Eye (tissue), 1 donor: ENCODE measurements at regions not wholly inside any gene's neighbourhood (a gene's known extent, or its start where the extent isn't known, plus 50 kb on each side); places are given as distances from the start of the nearest gene placed in this dataset.

ENCODE experiments used
- DNase-seq: peaks from one replicate; pipeline ENCODE4 v3.0.0-alpha.2; 2015

DNA sequence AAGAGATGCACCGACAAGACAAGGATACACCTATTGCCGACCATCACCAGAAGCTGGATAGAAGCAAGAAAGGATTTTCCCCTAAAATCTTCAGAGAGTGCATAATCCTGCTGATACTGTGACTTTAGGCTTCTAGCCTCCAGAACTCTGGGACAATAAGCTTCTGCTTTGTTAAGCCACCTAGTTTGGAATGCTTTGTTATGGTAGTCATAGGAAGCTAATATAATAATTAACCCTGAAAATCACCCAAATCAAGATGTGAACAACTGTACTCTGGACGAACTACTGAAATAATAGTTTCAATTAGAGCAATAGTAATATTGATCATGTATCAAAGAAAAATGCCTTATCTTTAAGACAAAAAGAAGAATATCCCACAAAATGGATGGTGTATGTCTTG lies 524.6 kb downstream of the EFNB2 start:
- no peak for DNase-seq

DNA sequence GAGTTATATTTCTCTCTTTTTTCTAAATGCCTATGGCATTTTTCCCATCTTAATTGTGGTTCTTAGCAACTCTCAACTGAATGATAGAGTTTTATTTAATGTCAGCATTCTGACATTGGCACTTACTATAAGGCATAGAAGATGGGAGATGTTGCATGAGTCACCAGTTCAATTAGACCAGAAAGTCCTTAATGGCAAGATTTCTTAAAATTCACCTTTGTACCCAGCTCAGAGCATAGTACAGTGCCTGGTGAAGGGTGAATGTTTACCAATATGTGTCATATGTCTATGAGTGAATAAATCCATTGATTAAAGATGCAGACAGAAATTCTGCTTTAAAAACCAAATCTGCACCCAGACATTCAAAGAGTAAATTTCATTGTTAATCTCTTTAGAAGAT lies 526.9 kb downstream of the EFNB2 start:
- DNase-seq: no peak

DNA sequence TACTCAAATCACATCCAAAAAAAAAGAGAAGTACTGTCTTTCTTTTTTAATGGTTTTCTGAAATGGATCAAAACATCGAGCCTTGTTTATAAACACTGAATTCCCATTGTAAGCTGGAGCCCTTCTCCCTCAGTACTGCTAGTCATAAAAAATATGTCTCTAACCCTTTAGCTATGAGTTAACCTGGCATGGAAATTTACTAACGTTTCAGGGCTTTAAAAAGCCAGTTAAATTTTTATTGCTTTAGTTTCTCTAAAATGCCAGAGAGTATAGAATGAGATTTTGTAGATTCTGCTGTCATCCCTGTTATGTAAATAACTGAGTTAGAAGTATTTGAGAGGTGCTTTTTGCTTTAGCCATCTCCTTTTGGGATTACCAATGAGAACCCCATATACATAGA lies 528.3 kb downstream of the EFNB2 start:
- no peak for DNase-seq

GRCh38 chr13:106003651-106004050 lies 531.8 kb downstream of the EFNB2 start:
- no peak for DNase-seq

DNA sequence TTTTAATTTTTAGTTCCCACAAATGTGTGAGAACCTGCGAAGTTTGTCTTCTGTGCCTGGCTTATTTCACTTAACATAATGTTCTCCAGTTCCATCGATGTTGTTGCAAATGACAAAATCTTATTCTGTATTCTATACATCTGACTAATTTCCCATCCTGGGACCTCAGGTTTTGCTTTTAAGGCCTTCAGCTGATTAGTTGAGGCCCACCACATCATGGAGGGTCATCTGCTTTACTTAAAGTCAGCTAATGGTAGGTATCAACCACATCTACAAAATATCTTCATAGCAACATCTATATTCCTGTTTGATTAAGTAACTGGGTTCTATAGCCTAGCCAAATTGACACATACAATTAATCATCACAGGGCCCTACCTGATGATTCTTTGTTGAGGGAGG lies 534.0 kb downstream of the EFNB2 start:
- DNase-seq: no peak

DNA sequence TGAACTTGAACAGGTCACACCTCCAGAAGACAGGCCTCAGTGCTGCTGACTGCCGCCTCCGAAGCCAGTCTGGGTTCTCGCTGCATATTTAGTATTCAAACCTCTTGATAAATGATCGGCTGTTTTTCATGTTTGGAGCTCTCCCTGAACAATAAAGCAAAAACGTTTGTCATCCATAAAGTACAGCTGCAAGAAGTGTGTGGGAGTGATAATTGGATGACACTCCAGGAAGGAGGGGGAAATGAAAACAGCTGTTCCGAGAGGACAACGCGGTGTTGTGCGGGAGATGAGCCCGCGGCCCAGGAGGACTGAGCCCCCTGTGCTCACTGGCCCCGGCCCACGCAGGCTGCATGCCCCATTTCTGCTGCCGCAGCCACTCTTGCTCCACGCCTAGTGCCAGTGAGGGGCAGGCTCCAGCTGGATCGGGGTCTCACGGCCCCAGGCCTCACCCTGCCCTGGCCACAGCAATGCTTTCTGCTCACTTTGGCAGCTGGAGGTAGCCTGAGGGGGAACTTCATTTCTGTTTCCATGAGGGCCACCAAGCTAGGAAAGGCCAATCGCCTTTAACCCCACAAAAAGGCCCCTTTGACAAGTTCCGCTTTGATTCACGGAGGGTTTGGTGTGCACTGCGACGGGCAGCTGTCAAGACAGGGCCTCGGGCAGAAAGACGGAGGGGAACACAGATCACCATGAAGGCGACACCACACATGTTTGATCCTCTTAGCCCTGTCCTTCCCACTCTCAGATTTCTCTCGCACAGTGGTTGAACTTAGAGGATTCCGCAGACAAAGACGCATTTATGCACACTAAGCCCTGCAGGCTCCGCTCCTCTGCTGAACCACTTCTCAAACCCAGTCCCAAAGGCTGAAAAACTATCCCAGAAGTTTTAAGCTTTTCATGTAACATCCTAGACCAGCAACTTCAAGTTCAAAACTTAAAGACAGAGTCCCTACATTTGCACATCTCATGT lies 537.6 kb downstream of the EFNB2 start:
- peak; percentile 35 for DNase-seq

- DNase-seq: no peak
Measured at GRCh38 chr13:105996391-105997025, 539.0 kb downstream of the EFNB2 start.

- DNase-seq: no peak
Measured at GRCh38 chr13:105994340-105994739, 541.1 kb downstream of the EFNB2 start.

- no peak for DNase-seq
Measured at GRCh38 chr13:105991622-105992277, 543.7 kb downstream of the EFNB2 start.

DNA sequence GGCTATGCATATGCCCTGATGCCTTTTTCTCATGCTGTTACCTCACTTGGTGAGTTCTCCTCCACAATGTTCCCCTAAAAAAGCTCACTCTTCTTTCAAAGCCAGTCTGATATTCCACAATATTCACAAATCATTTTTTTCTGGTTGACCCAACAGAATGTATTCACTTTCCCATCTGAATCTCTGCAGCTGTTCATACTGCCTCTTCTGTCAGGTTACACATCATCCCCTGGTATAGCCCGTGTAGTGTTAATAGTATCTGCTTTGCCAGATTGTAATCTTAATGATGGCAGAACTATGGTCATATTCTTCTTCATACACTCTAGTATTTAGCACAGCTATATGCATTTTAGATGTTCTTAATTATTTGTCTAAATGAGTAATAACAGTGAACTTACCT lies 544.3 kb downstream of the EFNB2 start:
- no peak for DNase-seq

DNA sequence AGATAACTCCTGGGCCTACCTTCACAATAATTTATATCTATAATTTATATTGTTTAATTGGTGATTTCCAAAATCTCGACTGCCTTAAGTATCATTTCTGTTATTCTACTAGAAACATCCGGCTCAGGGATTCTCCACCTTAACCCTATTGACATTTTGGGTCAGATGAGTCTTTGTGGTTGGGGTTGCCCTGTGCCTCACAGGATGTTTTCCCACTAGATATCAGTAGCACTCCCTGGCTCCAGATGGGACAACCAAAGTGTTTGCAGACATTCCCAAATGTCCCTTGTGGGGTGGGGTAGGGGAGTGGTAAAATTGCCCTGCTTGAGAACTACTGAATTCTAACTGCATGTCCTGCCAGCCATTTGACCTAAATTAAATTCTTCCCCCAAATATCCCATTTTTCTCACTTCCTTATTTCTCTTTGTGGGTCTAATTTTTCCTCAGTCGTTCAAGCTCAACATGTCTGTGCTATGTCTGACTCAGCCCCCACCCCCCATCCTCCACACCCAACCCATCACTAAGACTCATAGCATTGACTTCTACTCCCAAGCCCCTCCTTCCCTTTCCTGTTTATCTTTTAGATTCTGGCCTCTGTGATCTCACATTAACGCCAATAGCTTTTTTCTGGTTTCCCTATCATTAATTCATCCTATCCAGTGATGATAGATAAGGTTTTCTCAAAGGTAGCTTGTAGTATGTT lies 545.1 kb downstream of the EFNB2 start:
- DNase-seq: no peak

DNA sequence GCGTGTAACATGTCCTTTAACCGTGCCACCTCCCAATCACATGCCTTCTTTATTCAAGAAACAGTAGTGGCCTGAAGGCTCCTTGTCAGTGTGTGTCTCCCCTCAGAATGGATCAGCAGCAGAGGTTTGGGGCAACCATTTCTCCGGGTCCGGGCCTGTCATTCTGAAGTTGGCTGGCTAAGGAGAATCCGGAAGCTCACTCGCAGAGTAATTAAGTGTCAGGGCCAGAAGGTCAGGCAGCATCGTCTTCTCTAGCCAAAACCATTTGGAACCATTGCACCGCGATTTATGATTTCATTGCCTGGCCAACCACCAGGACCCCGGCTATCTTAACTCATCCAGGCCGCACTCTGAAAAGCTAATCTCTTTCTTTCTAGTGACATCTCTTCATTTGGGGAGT lies 550.8 kb downstream of the EFNB2 start:
- DNase-seq: no peak

- DNase-seq: no peak
Measured at GRCh38 chr13:105984236-105984635, 551.2 kb downstream of the EFNB2 start.

GRCh38 chr13:105982219-105982930 lies 553.1 kb downstream of the EFNB2 start:
- no peak for DNase-seq

DNA sequence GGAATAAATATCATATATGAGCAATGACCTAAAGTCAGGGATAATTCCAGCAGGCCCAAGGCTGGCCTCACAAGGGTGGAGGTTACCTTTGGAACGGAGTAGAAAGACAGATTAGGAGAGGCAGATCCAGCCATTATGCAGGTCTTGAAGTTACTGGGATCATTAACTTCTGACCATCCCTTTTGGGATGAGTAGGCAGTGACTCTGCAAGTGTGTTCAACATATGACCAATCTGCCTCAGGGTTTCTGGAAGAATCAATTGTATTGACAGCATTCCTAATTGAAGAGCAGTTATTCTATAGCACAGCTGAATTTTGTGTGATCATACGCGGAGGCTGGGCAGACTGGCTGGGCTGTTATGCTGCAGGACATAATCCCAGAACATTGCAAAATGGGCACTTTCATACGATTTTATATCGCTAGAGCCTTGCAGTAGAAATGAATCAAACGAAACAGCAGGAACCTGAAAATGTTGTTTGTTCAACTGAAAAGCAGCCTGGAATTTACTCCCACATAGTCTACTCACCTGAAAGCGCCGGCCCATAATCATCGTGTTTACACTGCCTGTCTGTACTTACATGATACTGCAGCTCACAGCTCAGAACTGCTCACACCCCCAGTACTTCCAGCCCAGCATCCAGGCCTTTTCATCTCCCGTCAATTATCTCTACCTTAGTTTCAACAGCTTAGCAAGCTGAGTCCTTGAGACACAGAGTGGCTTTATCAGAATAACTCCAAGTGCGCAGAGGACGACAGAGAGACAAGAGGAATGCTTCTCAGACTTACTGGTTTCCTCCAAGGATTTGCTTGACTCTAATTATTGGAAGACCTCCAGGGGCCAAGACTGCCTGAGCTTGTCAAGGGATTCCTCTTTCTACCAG lies 556.1 kb downstream of the EFNB2 start:
- peak; percentile 52 for DNase-seq

DNA sequence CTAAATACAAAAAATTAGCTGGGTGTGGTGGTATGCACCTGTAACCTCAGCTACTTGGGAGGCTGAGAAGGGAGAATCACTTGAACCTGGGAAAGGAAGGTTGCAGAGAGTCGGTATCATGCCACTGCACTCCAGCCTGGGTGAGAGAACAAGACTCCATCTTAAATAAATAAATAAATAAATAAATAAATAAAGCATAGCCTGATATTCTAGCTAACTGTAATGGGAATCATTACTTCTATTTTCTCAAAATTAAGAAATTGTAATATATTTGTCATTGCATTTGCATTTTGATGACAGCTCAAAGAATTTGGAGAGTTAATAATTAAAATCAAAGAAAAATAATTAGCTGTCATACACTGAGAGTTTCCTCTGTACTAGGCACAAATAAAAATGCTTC lies 561.1 kb downstream of the EFNB2 start:
- no peak for DNase-seq

- DNase-seq: peak; percentile 18
Measured at GRCh38 chr13:105972811-105973590, 562.5 kb downstream of the EFNB2 start.

- DNase-seq: peak; percentile 17
Measured at GRCh38 chr13:105972306-105972721, 563.1 kb downstream of the EFNB2 start.

DNA sequence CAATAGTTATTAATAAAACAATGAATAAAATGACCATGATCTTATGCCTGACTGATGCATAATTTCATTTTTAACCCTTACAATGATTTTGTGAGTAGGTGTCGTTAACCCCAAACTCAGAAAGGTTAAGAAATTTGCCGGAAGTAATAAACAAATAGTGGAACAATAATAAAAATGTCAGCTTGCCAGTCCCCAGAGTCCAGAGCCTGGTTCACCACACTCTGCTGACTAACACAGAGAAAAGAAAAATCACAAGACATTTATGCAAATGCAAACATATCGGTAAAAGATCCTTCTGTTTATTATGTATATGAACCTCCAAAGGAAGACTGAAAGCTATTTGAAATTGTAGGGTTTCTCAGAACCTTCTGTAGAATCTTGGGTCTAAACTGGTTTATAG lies 563.7 kb downstream of the EFNB2 start:
- DNase-seq: no peak

DNA sequence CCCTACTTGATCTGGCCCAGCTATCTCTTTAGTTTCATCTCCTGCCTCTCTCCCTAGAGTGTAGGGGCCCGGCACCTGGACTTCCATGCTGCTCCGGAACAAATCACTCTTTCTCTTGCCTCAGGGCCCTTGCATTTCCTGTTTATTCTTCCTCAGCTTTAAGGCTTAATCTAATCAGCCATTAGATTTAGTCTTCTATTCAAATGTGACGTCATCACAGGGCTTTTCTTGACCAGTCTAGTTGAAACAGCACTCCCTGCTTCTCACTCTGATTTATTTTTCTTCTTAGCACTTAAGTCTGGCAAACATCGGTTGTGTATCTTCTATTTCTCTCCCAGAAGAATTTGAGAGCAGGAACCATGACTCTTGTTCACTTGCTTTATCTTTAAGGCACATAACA lies 564.1 kb downstream of the EFNB2 start:
- DNase-seq: no peak

DNA sequence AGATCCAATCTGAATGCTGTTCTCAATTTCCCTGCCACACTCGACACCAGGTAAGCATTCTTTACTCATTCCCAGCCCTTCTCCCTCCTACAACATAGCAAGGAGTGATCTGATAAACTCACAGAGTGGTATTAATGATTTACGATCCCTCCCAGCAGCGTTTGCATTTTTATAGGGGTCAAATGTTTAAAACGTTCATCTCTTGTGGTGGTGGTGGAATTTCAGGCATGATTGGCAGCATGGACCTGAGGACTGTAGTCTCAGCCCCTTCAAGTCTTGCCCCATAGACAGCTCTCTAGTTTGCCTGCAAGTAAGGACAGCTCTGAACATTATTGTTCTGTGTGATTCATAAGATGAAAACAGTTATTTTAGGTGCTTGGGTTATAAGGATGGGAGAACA lies 565.7 kb downstream of the EFNB2 start:
- DNase-seq: no peak
